ENCODE measurements at regions not wholly inside any gene's neighbourhood (a gene's known extent, or its start where the extent isn't known, plus 50 kb on each side); places are given as distances from the start of the nearest gene placed in this dataset.

DNA sequence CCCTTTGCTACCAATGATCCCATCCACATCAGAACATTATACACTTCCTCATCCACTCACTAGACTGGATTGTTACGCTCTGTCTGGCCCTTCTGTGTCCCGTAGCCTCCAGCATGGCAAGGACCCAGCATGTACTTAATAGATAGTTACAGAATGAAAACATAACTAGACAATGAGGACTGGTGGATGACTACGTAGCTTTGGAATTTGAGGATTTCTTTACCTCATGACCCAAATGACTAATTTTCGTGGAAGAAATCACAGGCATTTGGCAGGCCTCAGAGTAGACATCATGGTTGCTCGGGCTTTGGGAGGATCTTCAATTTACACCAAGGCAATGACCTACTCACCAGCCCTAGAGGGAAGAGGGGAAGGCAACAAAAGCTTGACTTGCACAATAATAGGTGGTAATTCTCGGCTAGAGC is 299.8 kb downstream of the TLE1 start:
- DNase-seq (ENCODE audit: low spot score): no peak

DNA sequence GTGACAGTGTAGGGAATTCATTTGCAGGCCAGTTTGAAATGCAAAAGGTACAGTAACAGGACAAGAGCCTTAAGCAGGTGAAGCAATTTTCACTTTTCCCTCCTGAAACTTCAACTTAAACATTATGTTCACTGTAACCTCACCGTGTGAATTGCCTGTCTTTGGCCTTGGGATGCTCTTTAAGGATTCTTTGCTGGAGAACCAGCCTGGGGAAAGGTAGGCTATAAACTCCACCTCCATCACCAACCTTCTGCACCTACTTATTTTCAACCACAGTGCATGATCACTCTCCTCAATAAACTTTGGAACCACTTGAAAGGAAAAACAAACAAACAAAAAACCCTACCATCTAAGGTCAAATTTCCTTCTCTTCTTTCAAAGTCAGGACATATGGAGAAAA is 300.5 kb downstream of the TLE1 start:
- DNase-seq (ENCODE audit: low spot score): no peak

DNA sequence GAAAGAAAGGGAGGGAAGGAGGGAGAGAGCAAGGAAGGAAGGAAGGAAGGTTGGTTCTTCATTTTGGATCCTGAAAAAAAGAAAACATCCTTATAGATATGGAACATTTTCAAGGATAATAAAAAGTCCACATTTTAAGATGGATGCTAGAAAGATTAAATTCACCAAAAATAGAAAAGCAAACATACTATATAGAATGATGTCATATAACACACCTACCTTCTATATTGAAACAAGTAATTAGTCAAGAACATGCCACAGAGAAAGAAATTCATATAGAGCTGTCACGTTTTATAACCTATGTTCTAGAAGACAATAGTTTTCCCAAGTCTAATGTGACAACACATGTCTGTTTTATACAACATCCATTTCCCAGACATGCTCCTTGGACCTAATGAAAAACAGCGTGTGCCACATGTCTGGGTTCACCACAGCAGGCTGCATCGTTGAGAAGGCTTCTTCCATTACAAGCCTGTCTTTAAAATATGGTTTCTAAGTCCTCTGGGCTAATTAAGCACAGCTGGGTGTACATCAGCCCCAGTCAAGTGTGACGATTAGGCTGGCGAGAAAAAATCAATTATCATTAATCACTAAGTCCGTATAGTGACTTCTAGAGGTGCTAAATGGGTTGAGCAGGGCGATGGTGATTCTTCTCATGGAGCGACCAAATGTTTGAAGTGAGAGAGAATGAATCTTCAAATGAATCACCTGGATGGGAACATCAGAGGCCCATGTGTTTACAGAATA is 301.8 kb downstream of the TLE1 start:
- no peak for DNase-seq (ENCODE audit: low spot score)

DNA sequence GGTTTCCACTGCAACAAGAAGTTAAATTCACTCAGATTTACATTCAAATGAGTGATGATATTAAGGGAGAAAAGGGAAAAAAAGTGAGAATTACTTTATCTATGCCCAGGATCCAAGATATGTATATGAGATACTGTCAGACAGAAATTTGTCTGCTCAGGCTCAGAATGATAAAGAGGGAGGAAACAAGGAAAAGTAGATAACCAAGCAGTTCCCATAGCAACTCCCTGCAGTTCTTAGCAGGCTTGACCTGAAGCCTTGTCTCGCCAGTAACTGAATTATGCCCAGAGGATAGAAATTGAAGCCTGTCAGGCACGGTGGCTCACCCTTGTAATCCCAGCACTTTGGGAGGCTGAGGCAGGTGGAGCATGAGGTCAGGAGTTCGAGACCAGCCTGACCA is 304.4 kb downstream of the TLE1 start:
- DNase-seq (ENCODE audit: low spot score): no peak

DNA sequence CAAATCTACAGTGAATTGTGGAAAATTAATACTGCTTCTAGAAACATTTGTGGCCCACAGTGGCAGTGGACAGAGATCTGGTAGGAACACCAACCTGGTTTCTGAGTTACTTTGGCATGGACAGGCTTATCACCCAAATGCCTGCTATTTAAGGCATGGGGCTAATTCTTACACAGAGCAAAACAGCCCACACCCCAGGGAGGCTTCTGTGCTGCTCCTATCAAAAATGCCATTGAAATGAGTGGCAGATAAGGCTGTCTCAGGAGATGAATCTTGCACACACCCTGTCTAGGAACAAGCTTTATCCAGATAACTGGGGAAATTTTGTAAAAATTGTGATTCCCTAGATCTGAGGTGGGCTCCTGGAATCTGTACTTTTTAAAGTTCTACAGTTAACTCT is 307.1 kb downstream of the TLE1 start:
- DNase-seq (ENCODE audit: low spot score): no peak

DNA sequence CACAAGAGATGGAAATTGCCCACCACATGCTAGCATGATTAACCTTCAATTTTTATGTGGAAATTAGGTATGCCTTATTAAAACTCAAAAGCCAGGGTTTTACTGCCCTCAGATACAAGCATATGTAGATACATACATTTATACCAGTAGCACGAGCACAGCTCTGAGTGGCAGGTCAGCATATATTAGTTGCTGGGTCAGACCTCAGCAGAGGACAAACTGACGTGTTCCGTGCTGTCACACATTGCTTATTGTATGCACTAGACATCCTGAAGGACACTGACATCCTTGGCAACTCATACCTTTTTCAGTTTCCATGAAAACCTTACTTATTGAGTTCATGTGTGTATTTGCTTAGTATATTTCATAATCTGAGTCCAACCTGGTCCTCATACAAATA is 307.7 kb downstream of the TLE1 start:
- no peak for DNase-seq (ENCODE audit: low spot score)

DNA sequence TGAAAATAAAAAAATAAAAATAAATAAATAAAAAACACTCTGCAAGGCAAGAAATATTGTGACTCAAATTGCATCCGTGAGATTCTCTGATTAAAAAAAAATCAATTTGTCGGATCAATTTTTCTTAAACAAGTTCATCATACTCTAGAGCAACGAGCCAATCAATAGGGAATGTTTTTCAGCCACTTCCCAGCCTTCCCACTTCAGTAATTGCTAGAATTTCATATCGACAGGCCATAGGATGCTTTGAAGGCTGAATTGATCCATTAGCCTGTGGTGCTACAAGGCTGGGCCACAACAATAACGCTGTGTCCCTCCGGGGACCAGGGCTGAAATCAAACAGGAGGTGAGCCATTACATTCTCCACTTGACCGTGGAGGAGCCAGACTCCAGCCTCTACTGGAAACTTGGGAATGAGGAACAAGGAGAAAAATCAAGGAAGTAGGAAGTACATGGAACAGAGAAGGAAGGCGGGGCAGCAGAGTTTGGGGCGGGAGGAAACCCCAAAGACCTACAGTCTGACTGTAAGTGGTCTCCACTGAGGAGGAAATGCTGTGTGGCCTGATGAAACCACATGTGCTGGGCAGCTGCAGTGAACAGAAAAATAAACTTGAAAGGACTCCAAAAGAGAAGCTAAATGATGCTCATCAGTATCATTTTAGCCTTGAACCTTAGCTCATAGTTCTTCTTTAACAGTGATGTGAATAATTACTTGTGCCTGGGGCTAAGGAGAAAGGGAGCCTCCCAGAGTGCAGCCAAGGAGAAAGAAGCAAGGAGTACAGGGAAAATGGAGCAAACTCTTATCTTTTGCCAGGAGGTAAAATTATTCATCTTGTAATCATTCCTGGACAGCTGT is 308.6 kb downstream of the TLE1 start:
- no peak for DNase-seq (ENCODE audit: low spot score)

DNA sequence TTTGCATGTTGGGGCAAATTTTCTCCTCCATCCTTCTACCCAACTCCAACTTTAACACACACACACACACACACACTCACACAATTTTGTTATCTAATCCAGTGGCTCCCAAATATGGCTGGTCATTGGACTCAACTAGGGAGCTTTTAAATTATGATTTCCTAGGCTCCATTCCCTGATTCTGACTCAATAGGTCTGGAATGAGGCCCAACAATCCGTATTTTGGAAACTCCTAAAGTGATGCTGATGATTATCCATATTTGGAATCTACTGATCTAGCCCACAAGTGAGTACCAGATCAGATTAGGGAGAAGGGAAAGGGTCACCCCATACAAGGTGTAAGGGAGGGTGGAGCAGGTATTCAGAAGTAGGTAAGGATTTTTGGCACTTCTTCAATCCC is 309.7 kb downstream of the TLE1 start:
- DNase-seq (ENCODE audit: low spot score): no peak

DNA sequence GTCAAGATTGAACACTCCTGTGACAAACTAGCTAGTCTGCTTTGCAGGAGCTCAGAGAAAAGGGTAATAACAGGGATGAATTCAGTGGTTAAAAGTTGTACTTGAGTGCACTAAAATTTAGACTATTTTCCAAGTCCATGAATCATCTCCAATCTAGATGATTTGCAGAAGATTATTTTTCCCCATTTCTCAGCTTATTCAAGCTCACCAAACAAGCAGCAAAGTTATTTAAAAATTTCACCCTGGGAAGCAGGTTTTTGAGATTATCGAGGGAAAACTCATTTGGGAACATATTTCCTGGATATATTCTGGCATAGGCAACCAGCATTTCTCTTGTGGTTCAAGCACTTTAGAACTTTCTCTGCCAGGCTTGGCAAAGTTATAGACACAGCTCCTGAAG is 311.4 kb downstream of the TLE1 start:
- no peak for DNase-seq (ENCODE audit: low spot score)

DNA sequence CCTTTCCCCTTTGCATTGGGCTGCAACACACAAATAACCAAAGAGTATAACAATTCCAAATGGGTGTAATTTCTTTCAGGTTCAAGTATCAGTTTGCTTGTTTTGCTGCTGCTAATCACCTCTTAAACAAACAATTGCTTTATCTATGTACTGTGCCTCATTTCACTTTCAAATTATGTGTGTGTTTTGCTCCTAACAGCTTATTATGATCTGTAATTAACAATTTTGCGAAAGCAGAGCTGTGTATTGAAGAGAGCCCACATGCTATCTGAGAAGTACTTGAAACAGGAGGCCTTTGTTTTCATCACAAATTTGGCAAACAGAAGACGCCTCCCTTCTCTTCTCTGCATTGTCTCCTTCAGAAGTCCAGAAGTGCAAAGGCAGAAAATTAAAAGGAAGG is 312.0 kb downstream of the TLE1 start:
- no peak for DNase-seq (ENCODE audit: low spot score)

DNA sequence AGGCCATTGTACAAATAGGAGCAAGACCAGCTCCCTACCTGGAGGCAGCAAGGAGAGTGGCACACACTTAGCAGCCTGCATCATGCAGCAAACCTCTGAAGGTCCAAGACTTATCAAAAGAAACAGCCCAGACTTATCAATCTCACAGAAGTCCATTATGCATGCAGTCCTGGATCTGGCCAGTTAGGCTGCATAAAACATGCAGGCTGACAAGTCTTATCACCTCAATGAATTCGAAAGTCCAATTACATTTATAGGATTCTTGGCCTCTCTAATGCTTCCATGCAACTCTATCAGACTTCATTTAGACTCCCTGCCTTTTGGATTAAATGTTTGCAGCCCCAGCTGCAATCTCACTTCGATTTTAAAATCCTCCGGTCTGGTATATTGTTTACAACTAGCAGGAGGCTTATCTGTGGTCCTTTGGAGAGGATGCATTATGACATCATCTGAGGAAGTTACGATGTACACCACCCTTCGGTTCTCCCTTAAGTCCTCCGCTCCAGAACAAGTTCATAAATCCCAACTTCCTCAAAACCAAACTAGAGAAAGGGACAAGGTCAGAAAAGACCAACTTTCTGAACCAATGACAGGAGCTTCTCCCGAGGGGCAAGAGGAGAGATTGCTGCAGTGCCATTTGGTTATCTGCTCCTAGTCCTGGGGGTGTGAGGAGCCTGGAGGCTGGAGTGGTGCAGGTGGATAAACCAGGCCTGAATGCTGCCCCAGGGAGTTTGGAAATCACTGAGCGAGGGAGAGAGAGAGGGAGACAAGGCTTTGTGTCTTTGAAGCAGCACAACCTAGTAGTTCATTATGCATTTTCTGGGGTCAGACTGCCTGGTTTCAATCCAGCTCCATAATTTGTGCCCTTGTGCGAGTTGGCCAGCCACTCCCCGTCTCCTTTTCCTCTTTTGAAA is 313.9 kb downstream of the TLE1 start:
- DNase-seq (ENCODE audit: low spot score): no peak

DNA sequence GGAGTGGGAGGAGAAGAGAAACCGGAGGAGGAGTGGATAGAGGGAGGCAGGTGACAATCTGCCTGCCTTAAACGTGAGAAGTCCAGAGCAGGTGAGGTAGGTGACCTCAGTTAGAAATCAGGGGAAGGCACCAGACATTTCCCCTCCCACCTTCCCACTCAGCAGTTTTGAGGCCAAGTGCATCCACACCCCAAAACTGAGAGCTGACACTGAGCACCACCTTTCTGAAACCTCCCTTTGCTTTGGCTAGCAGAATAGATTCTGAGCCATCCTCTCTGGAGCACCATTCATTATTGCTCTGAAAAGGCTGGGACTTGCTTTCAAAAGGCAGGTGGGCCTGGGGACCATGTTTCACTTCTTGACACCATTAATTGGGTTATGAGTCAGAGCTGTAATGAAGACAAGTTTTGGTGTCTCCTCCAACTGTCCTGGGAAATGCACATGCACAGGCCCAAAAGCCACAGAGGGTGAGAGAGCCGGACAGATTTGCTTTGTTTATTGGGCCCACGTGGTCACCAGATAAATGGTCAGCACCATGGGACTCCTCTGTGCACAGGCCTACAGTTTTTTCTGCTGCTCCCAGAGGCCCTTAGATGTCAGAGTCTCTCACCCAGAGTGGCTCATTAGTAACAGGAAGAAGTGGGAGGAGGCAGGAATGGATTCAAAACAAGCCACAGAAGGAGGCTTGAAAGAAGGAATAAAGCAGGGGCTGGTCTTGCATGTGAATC is 314.7 kb downstream of the TLE1 start:
- no peak for DNase-seq (ENCODE audit: low spot score)

DNA sequence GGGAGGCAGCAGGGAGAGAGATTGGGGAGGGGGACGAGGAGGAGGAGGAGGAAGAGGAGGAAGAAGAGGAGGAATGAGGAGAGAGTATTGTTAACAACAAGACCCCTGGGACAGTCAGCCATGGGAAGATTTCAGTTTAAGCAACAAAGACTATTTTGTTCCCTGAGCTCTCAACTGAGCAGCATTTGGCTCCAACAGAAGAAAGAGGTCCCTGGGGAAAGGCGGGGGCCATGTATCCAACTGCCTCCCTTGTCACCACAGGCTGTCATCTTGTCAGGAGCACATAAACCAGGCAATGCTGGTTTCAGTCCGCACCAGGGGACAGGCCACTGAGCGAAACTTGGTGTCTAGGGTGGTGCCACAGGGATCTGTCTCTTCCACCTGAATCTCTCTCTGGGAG is 316.1 kb downstream of the TLE1 start:
- no peak for DNase-seq (ENCODE audit: low spot score)

DNA sequence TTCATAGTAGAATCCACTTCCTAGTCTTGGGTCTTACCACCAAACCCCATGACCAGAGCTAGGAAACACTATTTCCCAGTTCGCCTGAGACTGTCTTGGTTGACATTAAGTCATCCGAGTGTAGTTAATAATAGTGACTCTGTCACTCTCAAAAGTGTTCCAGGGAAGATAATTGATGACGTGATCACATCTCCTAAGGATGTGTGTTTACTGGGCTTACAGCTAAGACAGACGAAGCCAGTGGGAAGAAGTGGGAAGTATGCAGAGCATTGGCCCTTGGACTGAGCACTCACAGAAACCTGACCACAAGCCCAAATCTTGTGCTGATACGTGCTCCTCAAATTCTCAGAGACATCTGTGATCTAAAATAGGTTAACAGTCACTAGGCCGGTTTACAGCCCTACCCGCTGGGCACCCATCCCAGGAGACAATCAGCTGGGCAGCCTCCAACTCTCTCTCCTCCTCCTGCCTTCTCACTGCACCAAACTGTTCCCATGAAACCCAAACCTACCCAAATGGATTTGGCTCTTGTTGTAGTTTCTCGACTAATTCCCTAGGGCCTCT is 316.6 kb downstream of the TLE1 start:
- DNase-seq (ENCODE audit: low spot score): no peak

DNA sequence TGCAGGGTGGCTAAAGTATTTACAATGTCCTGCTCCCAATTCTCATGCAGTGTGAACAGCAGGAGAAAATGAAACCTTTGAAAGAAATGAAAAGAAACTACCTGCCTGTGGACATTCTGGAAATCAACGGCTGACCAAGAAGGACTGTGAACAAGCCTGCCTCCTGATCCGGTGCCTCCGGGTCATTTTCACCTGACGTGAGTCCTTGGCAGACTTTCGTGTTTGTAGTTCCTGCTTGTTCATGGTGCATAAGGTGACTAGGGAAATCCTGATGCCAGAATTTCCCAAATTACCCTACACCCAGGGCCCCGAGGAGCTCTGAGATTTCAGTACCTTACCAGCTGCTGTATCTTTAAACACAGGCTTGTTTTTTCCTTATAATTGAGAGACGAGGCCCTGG is 317.5 kb downstream of the TLE1 start:
- no peak for DNase-seq (ENCODE audit: low spot score)

DNA sequence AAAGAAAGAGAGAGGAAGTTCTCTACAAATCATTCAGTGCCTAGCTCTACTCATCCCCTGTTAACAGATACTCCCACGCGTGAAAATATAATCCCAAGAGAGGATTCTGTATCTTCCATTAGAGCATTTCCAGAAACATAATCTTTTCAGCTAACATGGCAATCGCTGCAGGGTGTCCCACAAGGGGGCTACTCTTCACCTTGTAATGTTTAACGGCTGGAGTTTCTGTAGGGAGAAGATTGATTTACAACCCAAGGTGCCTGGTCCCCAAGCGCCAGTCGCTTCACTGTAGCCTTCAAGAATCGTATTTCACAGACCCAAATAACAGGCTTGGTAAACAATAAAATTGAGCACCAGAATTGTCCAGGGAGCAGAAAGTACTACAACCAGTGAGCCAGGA is 318.7 kb downstream of the TLE1 start:
- no peak for DNase-seq (ENCODE audit: low spot score)

DNA sequence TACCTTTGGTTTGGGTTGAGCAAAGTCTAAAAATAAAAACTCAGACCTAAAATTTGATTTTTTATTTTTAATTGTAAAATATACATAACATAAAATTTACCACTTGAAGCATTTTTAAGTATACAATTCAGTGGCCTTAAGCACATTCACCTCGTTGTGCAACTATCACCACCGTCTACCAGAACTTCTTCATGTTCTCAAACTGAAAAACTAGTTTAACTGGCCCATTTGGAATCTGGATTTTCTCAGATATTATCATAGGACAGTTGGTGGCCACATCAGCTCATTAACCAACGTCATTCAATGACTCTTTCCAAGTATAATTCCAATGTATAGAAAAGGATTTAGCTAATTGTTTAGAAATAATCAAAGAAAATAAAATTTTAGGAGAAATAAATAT is 319.3 kb downstream of the TLE1 start:
- no peak for DNase-seq (ENCODE audit: low spot score)

DNA sequence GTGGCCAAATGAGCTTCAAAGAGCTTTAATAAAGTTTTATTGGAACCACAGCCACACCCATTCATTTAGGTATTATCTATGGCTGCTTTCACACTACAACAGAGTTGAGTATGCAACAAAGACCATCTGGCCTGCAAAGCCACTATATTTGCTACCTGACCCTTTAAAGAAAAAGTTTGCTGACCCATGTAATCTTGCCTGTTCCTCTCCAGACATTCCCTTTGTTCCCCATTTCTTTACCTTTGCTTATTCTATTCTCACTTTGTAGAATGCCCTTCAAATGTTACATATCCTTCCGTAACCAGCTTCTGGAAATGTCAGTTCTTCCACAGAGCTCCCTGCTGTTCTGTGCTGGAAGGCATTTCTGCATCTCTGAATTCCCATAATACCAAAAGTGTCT is 320.2 kb downstream of the TLE1 start:
- DNase-seq (ENCODE audit: low spot score): no peak

DNA sequence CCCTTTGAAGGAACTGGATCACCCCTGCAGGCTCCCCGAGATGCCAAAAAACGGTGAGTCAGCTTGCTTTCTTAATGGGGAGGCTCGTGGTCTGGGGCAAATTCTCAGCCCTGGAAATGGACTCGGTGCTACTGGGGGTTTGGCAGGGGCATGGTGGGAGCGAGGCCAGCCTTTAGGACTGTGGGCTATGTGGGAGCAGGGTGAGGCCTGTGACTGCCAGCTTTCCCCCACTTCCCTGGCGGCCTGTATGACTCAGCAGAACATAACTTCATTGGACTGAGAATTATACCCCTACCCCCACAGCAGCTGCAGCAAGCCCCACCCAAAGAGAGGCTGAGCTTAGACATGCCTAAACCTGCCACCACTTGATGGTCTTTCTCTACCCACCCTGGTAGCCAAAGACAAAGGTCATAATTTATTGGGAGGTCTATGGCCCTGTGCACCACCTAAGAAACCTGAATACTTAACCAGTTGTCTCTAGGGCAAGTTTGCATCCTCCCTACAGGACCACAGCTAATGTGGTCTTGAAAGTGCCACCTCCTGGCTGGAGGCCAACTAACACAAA is 325.3 kb downstream of the TLE1 start:
- DNase-seq (ENCODE audit: low spot score): no peak

DNA sequence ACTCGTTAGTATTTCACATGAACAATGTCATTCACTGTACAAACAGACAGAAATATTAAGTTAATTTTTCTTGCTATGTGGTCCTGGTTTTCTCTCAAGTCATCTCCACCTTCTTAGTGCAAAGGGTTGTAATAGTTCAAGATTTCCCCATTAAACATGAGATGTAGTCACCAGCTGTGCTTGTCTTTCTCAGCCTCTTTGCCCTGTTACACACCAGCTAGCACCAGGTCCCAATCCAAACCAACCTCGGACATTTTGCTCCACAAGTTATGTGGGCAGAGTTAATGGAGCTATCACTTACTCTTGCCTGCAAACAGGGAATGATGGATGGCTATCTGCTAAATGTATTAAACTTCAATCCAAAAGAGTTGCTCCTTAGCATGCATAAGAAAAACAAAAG is 328.1 kb downstream of the TLE1 start:
- DNase-seq (ENCODE audit: low spot score): no peak

DNA sequence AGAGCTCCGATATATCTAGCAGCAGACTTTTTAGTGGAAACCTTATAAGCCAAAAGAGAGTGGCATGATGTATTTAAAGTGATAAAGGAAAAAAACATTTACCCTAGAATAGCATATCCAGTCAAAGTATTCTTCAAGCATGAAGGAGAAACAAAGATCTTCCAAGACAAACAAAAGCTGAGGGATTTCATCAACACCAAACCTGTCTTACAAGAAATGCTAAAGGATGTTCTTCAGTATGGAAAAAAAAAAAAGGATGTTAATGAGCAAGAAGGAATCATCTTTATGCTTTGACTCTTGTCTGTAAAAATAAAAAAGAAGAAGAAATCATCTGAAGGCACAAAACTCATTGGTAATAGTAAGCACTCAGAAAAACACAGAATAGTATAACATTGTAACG is 338.2 kb downstream of the TLE1 start:
- DNase-seq (ENCODE audit: low spot score): no peak
